GDM1 (cell line): ENCODE measurements at regions not wholly inside any gene's neighbourhood (a gene's known extent, or its start where the extent isn't known, plus 50 kb on each side); places are given as distances from the start of the nearest gene placed in this dataset.
"Not testable (repeated sequence)": the region's sequence is repeated elsewhere in the genome, so short reads cannot be mapped to it uniquely, and the experiment has no call there.

ENCODE experiments used
- DNase-seq: peaks from one replicate; lab custom pipeline; 2025; lab: John Stamatoyannopoulos, UW

GRCh38 chr5:163163858-163164257, 273.5 kb upstream of the CCNG1 start:
- no peak for DNase-seq

GRCh38 chr5:163165277-163165676, 272.1 kb upstream of the CCNG1 start:
- DNase-seq: no peak

- not testable (repeated sequence) for DNase-seq
Measured at GRCh38 chr5:163170161-163170560, 267.2 kb upstream of the CCNG1 start.

GRCh38 chr5:163172540-163173338, 264.7 kb upstream of the CCNG1 start:
- no peak for DNase-seq

- no peak for DNase-seq
Measured at GRCh38 chr5:163177971-163178370, 259.4 kb upstream of the CCNG1 start.

- no peak for DNase-seq
Measured at GRCh38 chr5:163185315-163185714, 252.1 kb upstream of the CCNG1 start.

- no peak for DNase-seq
Measured at GRCh38 chr5:163189023-163189553, 248.3 kb upstream of the CCNG1 start.

- no peak for DNase-seq
Measured at GRCh38 chr5:163190283-163190682, 247.1 kb upstream of the CCNG1 start.

GRCh38 chr5:163190784-163191183, 246.6 kb upstream of the CCNG1 start:
- DNase-seq: no peak

- DNase-seq: no peak
Measured at GRCh38 chr5:163193886-163194285, 243.5 kb upstream of the CCNG1 start.

- no peak for DNase-seq
Measured at GRCh38 chr5:163205645-163206044, 231.8 kb upstream of the CCNG1 start.

- no peak for DNase-seq
Measured at GRCh38 chr5:163221581-163221980, 215.8 kb upstream of the CCNG1 start.

GRCh38 chr5:163222982-163223381, 214.4 kb upstream of the CCNG1 start:
- DNase-seq: no peak

- no peak for DNase-seq
Measured at GRCh38 chr5:163244445-163244987, 192.9 kb upstream of the CCNG1 start.

- no peak for DNase-seq
Measured at GRCh38 chr5:163245584-163245983, 191.8 kb upstream of the CCNG1 start.

- no peak for DNase-seq
Measured at GRCh38 chr5:163248333-163248732, 189.1 kb upstream of the CCNG1 start.

- no peak for DNase-seq
Measured at GRCh38 chr5:163248871-163249270, 188.5 kb upstream of the CCNG1 start.

- no peak for DNase-seq
Measured at GRCh38 chr5:163252950-163253349, 184.4 kb upstream of the CCNG1 start.

- DNase-seq: no peak
Measured at GRCh38 chr5:163259495-163259894, 177.9 kb upstream of the CCNG1 start.

GRCh38 chr5:163260471-163260870, 176.9 kb upstream of the CCNG1 start:
- no peak for DNase-seq

GRCh38 chr5:163260961-163261360, 176.4 kb upstream of the CCNG1 start:
- no peak for DNase-seq

GRCh38 chr5:163261647-163262269, 175.6 kb upstream of the CCNG1 start:
- no peak for DNase-seq

- not testable (repeated sequence) for DNase-seq
Measured at GRCh38 chr5:163266249-163266648, 171.1 kb upstream of the CCNG1 start.
